ENCODE measurements at regions not wholly inside any gene's neighbourhood (a gene's known extent, or its start where the extent isn't known, plus 50 kb on each side); places are given as distances from the start of the nearest gene placed in this dataset.

- TF ChIP-seq CTCF (IDR thresholded peaks at IDR 0.05; ENCODE audit: low read depth, low read length): no peak
- DNase-seq (ENCODE audit: low read depth, low spot score): peak; percentile 0
- in situ Hi-C loops (cut with HindIII; ENCODE audit: low sequenced_read_pairs): no loop called here
- H3K4me3 ChIP-seq (ENCODE audit: low read depth, low read length): no peak overlapping the region
Measured at GRCh38 chr4:84099599-84099998, 399.5 kb downstream of the NKX6-1 start.

DNA sequence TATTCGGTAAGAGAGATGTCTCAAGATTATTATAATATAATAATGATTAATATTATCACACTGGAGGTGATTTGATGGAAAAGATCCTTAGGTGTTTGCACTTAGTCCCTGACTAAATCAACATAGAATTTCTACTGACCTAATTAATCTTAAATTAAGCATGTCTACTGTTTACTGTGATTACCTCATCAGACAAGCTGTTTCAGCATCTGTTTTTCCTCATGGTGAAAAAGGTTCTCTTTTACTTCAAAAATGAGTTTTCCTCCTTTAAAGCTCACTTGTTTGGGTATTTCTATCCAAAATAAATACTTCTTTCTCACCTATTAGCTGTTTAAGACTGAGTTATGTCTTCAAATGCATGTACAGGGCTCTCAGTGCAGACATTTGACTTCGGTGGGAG, 407.8 kb downstream of the NKX6-1 start:
- no peak overlapping the region for H3K4me3 ChIP-seq (ENCODE audit: low read depth, low read length)
- no peak for DNase-seq (ENCODE audit: low read depth, low spot score)
- in situ Hi-C loops (cut with HindIII; ENCODE audit: low sequenced_read_pairs): no loop called here
- no peak for TF ChIP-seq CTCF (IDR thresholded peaks at IDR 0.05; ENCODE audit: low read depth, low read length)

GRCh38 chr4:84089652-84090437, 409.2 kb downstream of the NKX6-1 start:
- in situ Hi-C loops (cut with HindIII; ENCODE audit: low sequenced_read_pairs): no loop called here
- TF ChIP-seq CTCF (IDR thresholded peaks at IDR 0.05; ENCODE audit: low read depth, low read length): no peak
- no peak overlapping the region for H3K4me3 ChIP-seq (ENCODE audit: low read depth, low read length)
- DNase-seq (ENCODE audit: low read depth, low spot score): no peak

DNA sequence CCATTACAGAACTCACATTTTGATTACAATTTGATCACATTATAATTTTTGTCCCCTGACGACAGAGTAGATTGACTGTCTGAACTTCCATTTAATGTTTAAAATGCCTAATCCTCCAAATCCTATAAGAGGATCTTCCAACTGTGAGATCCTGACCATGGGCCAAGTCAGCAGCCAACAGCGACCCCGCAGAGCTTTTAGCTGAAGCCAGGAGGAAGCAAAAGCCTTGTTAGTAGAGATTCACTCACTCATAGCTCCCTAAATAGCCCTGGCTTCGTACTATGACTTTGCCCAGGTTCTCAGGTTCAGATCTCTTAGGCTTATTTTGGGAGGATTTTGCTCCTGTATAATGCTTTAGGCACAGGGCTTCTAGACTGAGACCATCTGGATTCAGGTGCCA, 413.1 kb downstream of the NKX6-1 start:
- in situ Hi-C loops (cut with HindIII; ENCODE audit: low sequenced_read_pairs): no loop called here
- H3K4me3 ChIP-seq (ENCODE audit: low read depth, low read length): no peak overlapping the region
- DNase-seq (ENCODE audit: low read depth, low spot score): no peak
- no peak for TF ChIP-seq CTCF (IDR thresholded peaks at IDR 0.05; ENCODE audit: low read depth, low read length)

- no peak overlapping the region for H3K4me3 ChIP-seq (ENCODE audit: low read depth, low read length)
- DNase-seq (ENCODE audit: low read depth, low spot score): no peak
- TF ChIP-seq CTCF (IDR thresholded peaks at IDR 0.05; ENCODE audit: low read depth, low read length): no peak
- in situ Hi-C loops (cut with HindIII; ENCODE audit: low sequenced_read_pairs): no loop called here
Measured at GRCh38 chr4:84070289-84070688, 428.8 kb downstream of the NKX6-1 start.

GRCh38 chr4:84063619-84064018, 435.5 kb downstream of the NKX6-1 start:
- in situ Hi-C loops (cut with HindIII; ENCODE audit: low sequenced_read_pairs): no loop called here
- TF ChIP-seq CTCF (IDR thresholded peaks at IDR 0.05; ENCODE audit: low read depth, low read length): no peak

More at GRCh38 chr4:84063619-84064018, 435.5 kb downstream of the NKX6-1 start:
- no peak for DNase-seq (ENCODE audit: low read depth, low spot score)
- H3K4me3 ChIP-seq (ENCODE audit: low read depth, low read length): no peak overlapping the region
